ENCODE measurements at regions not wholly inside any gene's neighbourhood (a gene's known extent, or its start where the extent isn't known, plus 50 kb on each side); places are given as distances from the start of the nearest gene placed in this dataset.

DNA sequence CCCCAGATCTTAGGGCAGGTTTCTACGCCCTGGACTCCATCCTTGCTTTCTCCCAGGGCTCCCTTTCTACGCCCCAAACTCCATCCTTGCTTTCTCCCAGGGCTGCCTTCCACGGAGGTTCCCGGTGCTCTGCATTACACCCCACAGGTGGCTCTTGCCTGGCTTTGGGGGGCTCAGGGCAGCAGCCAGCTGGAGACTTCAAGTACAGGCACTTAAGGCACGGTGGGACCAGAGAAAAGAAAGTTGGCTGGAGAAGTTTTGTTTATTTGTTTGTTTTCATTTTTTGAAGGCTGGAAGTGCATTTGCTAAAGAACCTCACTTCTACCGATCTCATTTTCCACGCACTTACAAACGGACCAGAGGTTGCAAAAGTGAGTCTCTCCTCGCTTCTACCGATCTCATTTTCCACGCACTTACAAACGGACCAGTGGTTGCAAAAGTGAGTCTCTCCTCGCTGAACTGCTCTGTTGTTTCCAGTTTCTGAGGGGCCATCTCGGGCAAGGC, 103.8 kb upstream of the MED13L start:
- no peak for DNase-seq (ENCODE audit: low read depth)

DNA sequence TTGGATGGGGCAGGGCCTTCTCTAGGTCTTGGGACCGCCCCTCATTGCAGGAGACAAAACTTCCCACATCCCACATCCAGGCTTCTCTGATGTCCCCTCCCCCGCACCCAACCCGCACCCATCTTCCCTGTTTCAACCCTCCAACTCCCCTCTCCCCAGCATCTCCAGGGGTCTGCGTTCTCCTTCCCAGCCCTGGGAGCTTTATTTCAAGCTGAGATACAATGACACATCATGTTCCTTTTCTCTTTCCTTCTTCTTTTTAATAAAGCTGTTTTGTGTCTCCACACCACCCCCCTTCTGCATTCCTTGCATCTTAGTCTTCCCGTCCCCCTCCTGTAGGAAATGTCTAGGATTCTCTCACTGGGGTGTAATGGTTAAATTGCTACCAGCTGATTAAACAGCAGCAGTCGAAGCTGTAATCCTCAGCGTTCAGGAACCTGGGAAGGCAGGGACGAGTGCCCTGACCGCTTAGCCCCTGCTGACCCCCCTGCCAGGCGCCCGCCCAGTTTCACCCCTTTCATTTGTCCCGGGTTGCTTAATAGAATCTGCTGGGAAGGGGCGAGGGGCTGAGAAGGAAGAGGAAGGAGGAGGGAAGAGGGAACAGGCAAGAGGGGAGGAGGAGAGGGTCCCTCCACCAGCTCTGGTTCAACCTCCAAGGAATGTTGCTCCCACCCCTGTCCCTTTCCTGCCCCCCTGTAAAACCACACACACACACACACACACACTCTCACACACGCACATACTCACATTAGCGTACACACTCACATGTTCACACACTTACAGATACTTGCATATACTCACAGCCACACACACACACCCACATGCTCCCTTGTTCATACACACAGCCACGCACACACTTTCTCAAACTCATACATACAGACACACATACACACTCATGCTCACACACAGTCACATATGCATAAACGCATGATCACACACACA, 104.5 kb upstream of the MED13L start:
- peak; percentile 75 for DNase-seq (ENCODE audit: low read depth)

- peak; percentile 65 for DNase-seq (ENCODE audit: low read depth)
Measured at GRCh38 chr12:116382686-116383530, 105.4 kb upstream of the MED13L start.

DNA sequence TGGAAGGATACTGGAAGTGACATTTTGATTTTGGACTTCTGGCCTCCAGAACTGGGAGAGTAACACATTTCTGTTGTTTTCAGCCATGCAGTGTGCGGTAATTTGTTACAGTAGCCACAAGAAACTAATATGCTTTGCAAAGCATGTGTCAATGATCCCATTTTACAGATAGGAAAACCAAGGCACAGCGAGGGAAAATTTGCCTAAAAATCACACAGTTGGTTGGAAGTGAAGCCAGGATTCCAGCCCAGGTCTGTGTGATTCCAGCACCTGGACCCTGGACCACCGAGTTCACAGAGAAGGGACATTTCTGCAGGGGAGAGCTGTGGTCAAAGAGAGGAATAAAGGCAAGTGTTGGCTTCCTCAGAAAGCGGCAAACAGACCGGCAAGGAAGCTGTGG, 106.7 kb upstream of the MED13L start:
- no peak for DNase-seq (ENCODE audit: low read depth)

GRCh38 chr12:116384691-116385485, 107.4 kb upstream of the MED13L start:
- peak; percentile 31 for DNase-seq (ENCODE audit: low read depth)

- no peak for DNase-seq (ENCODE audit: low read depth)
Measured at GRCh38 chr12:116385486-116386217, 108.2 kb upstream of the MED13L start.

GRCh38 chr12:116389326-116389725, 111.8 kb upstream of the MED13L start:
- no peak for DNase-seq (ENCODE audit: low read depth)

GRCh38 chr12:116389990-116390389, 112.5 kb upstream of the MED13L start:
- peak; percentile 83 for DNase-seq (ENCODE audit: low read depth)

DNA sequence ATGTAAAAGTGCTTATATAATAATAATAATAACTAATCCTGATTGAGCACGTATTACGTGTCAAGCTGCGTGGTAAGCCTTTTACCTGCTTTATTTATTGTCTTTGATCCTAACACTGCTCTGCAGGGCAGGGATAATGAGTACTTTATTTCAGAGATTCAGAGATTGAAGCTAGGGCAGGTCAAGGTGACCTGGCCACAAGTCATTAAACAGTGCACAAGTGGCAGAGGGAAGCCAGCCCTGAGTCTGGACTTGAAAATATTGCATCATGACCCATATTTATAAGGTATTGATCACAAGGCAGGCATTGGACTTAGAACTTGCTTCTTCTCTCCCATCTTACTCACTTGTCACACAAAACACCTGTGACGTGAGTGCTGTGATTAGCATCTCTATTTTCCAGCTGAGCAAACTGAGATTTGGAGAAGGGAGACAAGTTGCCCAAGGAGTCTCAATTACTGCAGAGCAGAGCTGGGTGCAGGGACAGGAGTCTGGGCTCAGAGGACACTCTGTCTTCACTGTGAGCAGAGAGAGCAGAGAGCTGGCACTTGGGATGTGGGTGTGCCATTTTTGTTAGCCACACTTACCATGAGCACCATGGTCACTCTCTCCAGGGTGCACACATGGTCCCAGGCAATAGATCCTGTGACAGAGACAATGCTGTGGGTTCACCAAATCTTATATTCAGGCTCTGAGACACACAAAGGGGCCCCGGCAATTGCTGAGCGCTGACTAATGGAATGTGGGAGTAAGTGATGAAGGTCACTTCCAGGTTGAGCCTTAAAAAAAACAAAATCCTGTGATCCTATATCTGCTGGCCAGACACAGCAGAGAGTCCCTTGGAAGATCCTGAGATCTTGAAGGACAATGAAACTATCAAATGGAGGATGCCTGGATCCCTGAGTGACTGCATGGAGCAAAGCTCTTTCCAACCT, 113.2 kb upstream of the MED13L start:
- DNase-seq (ENCODE audit: low read depth): no peak

DNA sequence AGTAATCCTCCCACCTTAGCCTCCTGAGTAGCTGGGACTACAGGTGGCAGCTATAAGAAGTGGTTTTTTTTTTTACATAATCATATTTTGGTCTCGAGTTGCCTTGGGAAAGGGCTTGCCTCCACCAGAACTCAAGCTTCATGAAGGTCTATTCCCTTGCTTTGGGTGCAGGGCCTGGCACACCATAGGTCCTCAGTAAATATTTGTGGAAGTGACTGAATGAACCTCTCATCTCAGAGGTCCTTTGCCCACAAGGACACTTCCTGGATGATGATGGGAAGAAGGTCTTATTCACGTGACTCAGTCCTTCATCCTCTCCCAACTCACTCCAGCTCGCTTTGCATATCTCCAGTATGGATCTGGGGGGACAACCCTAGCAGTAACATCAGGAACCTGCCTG, 114.0 kb upstream of the MED13L start:
- DNase-seq (ENCODE audit: low read depth): no peak

GRCh38 chr12:116392061-116392460, 114.6 kb upstream of the MED13L start:
- DNase-seq (ENCODE audit: low read depth): no peak

DNA sequence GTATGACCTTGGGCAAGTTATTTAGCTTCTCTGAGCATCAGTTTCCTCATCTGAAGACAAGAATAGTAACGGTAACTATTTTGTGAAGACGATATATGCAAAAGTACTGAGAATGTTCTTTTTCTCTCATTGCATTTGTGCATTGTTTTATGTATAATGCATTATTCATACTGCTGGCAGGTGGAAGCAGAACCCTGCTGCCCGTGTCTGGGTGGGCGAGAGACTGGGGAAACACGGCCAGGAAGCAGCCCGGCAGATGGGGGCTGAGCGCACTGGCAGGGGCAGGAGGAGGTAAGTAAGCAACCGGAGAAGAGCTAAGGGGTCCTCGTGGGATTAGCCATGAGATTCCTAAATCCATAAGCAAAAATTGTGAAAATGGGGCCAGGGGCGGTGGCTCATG, 115.8 kb upstream of the MED13L start:
- DNase-seq (ENCODE audit: low read depth): no peak

GRCh38 chr12:116393859-116394650, 116.6 kb upstream of the MED13L start:
- DNase-seq (ENCODE audit: low read depth): no peak

GRCh38 chr12:116395396-116395795, 117.9 kb upstream of the MED13L start:
- DNase-seq (ENCODE audit: low read depth): no peak

GRCh38 chr12:116397148-116397547, 119.7 kb upstream of the MED13L start:
- peak; percentile 49 for DNase-seq (ENCODE audit: low read depth)

DNA sequence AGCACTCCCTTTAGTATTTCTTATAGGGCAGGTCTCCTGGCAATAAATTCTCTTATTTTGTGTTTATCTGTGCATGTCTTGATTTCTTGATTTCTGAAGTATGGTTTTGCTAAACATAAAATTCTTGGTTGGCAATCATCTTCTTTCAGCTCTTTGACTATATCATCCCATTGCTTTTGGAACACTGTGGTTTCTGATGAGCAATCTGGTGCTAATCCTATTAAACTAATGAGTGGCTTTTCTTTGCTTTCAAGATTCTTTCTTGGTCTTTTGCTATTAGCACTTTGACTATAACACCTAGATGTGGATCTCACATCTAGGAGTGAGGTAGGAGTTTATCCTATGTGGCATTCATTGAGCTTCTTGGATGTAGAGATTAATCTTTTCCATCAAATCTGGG, 120.7 kb upstream of the MED13L start:
- no peak for DNase-seq (ENCODE audit: low read depth)

- DNase-seq (ENCODE audit: low read depth): no peak
Measured at GRCh38 chr12:116399055-116399454, 121.6 kb upstream of the MED13L start.

GRCh38 chr12:116400636-116401372, 123.3 kb upstream of the MED13L start:
- DNase-seq (ENCODE audit: low read depth): no peak

Measured in myocyte (in vitro differentiated cells).